Activated B cell treated with CpG ODN at 0.5 μM for 24 hours (primary cell): ENCODE measurements at regions not wholly inside any gene's neighbourhood (a gene's known extent, or its start where the extent isn't known, plus 50 kb on each side); places are given as distances from the start of the nearest gene placed in this dataset.

Source experiments
- ATAC-seq: fragments of 200-7000 bp; cut with Tn5 transposase; one replicate; pipeline ENCODE4 v1.10.0; 2021; ENCODE audit warnings: low read depth, mild to moderate bottlenecking, moderate library complexity
- CTCF ChIA-PET: fragments of 350-600 bp; sonication (Branson Sonifier 250); formaldehyde crosslinking; loops from one replicate; lab custom pipeline; 2021; ENCODE audit warnings: antibody characterized with exemption; lab: Charles Lee
- POLR2A ChIA-PET: fragments of 350-600 bp; sonication (Branson Sonifier 250); formaldehyde crosslinking; loops from one replicate; lab custom pipeline; 2021; ENCODE audit warnings: antibody characterized with exemption; lab: Charles Lee
- DNase-seq: peaks from one replicate; pipeline ENCODE4 v3.0.0; 2022
- H3K27ac Mint-ChIP-seq: one replicate; pipeline ENCODE4 v1.8.0; 2020; ENCODE audit warnings: mixed read lengths
- H3K27me3 Mint-ChIP-seq: one replicate; pipeline ENCODE4 v1.8.0; 2021; ENCODE audit warnings: mixed read lengths
- H3K36me3 Mint-ChIP-seq: one replicate; pipeline ENCODE4 v1.8.0; 2021; ENCODE audit warnings: low read depth, mixed read lengths
- H3K4me1 Mint-ChIP-seq: one replicate; pipeline ENCODE4 v1.8.0; 2021; ENCODE audit warnings: mixed read lengths
- H3K4me3 Mint-ChIP-seq: one replicate; pipeline ENCODE4 v1.8.0; 2020; ENCODE audit warnings: mild to moderate bottlenecking, mixed read lengths
- H3K9me3 Mint-ChIP-seq: one replicate; pipeline ENCODE4 v1.8.0; 2020; ENCODE audit warnings: mixed read lengths
- intact Hi-C: fragments of 100-400 bp; cut with micrococcal nuclease; formaldehyde crosslinking; loops from one replicate; pipeline ENCODE4 v1.15.1; 2024
- TF ChIP-seq, protein P1 (sequence below): fragments of 200-600 bp; IDR thresholded peaks from one replicate; pipeline ENCODE4 v1.8.0; 2022; ENCODE audit warnings: antibody characterized with exemption, mild to moderate bottlenecking

DNA sequence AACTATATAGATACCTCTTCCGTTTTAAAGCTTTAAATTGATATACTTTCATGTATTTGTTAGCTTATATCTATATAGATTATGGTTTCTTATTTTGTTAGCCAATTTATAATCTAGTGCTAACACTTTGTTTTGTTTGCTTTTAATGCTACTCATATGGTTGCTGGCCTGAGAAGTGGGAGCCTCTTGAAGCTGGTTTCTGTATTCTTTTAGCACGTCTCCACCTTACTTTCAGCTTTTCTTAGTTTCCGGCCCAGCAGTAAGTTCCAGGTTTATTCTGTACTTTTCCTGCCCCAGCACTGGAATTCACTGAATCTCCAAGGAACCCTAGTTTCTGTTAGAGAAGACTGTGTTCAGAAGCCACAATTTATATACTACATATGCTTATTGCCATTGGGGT is 458.9 kb downstream of the PRR16 start:
- no peaks in the 10 kb centered on the region for H3K36me3 Mint-ChIP-seq
- no peaks in the 10 kb centered on the region for H3K9me3 Mint-ChIP-seq
- TF ChIP-seq, protein P1, sequence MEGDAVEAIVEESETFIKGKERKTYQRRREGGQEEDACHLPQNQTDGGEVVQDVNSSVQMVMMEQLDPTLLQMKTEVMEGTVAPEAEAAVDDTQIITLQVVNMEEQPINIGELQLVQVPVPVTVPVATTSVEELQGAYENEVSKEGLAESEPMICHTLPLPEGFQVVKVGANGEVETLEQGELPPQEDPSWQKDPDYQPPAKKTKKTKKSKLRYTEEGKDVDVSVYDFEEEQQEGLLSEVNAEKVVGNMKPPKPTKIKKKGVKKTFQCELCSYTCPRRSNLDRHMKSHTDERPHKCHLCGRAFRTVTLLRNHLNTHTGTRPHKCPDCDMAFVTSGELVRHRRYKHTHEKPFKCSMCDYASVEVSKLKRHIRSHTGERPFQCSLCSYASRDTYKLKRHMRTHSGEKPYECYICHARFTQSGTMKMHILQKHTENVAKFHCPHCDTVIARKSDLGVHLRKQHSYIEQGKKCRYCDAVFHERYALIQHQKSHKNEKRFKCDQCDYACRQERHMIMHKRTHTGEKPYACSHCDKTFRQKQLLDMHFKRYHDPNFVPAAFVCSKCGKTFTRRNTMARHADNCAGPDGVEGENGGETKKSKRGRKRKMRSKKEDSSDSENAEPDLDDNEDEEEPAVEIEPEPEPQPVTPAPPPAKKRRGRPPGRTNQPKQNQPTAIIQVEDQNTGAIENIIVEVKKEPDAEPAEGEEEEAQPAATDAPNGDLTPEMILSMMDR: no peak
- no peaks in the 10 kb centered on the region for H3K27me3 Mint-ChIP-seq
- H3K4me1 Mint-ChIP-seq: no peaks in the 10 kb centered on the region
- ATAC-seq: no peak
- DNase-seq: no peak
- intact Hi-C loops: no loop called here
- ChIA-PET POLR2A (no interaction called here), CTCF (no interaction called here)
- H3K4me3 Mint-ChIP-seq: no peak overlapping the region
- no peak overlapping the region for H3K27ac Mint-ChIP-seq

DNA sequence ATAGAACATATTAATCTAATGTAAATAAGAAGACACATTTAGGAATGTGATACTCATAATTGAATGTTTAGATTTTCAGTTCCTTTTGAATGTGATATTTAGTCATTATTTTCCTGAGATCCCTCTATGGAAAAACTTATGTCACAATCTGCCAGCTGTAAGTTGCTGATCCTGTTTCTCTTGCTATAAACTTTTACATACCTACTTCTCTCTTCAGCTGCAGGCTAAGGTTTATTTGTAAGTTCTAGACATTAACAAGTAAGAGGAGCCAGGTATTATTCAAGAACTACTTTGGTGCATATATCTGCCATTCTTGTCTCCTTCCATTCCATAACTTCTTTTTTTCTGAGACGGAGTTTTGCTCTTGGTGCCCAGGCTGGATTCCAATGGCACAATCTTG is 462.4 kb downstream of the PRR16 start:
- POLR2A ChIA-PET: no interaction called here
- ATAC-seq (no peak), DNase-seq (no peak)
- intact Hi-C loops: no loop called here
- Mint-ChIP-seq H3K27ac (no peak overlapping the region), H3K4me1 (no peaks in the 10 kb centered on the region), H3K9me3 (no peaks in the 10 kb centered on the region), H3K4me3 (no peak overlapping the region), H3K27me3 (no peaks in the 10 kb centered on the region), H3K36me3 (no peaks in the 10 kb centered on the region)
- TF ChIP-seq, protein P1: no peak
- CTCF ChIA-PET: no interaction called here

DNA sequence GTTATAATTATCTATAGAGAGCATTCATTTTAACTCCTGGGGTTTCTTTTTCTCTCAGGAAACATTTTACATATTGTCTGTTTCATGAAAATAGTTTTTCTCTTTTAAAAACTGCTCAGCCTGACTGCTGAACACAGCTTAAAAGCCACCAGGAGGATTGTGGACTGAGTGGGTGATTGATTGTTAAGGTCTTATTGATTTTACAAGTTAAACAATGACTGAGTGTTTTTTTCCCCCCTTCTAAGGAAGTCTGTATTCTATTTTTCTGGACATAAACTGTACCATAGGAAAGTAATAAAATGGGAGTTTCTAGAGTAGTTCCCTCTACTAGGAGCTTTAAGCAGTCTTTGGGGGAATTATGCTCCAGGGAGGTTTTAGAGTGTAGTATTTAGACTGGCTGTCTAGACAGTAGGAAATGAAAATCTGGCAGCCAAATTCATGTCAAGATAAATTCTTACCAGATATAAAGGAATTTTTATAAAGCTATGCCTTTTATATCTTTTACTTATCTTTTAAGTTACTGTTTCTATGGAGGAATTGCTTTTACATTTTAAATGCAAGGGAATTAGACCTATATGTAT is 463.9 kb downstream of the PRR16 start:
- H3K4me3 Mint-ChIP-seq: no peak overlapping the region
- ChIA-PET POLR2A (no interaction called here), CTCF (no interaction called here)
- TF ChIP-seq, protein P1: no peak
- H3K27me3 Mint-ChIP-seq: no peaks in the 10 kb centered on the region
- H3K9me3 Mint-ChIP-seq: no peaks in the 10 kb centered on the region
- no peaks in the 10 kb centered on the region for H3K36me3 Mint-ChIP-seq
- DNase-seq: no peak
- H3K4me1 Mint-ChIP-seq: no peaks in the 10 kb centered on the region
- intact Hi-C loops: no loop called here
- H3K27ac Mint-ChIP-seq: no peak overlapping the region
- no peak for ATAC-seq

DNA sequence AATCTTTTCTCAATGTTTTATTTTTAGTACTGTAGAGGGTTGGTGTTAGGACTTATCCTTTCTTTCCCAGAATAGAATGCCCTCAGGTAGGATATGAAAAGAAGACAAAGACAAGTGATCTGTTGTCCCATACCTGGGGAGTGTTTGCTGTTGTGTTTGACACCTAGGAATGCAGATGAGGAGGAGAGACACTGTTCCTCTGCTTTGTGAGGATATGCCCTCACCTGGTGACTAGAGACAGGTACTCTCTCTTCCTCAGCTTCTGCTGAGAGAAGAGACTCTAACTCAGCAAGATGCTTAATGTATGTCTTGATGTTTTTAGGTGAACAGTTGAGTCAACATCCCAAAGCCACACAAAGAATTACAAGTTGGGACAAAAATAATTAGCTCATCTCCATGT is 468.4 kb downstream of the PRR16 start:
- DNase-seq (no peak), ATAC-seq (no peak)
- Mint-ChIP-seq H3K27me3 (no peaks in the 10 kb centered on the region), H3K9me3 (peaks cover 2% of the 10 kb centered on the region), H3K4me1 (no peaks in the 10 kb centered on the region), H3K36me3 (no peaks in the 10 kb centered on the region), H3K27ac (no peak overlapping the region), H3K4me3 (no peak overlapping the region)
- CTCF ChIA-PET: no interaction called here
- POLR2A ChIA-PET: no interaction called here
- TF ChIP-seq, protein P1: no peak
- intact Hi-C loops: no loop called here

DNA sequence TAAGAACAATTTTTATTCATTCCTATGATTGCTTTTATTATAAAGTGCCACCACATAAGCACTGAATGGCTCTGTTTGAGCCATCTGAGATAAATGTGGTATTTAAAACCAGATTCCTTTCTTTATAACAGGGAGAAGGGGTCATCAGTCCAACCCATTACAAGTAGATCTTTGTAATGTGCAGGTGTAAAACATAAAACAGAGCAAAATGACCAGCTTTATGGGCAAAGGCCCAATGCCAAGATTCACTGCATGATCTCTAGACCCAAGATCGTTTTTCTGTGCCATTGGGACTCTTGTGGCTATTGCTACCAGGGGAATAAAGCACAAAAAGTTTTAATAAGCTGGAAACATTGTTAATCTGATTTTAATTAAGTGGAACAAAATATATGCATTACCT is 469.9 kb downstream of the PRR16 start:
- peaks cover 3% of the 10 kb centered on the region for H3K9me3 Mint-ChIP-seq
- ChIA-PET CTCF (no interaction called here), POLR2A (no interaction called here)
- TF ChIP-seq, protein P1: no peak
- no peaks in the 10 kb centered on the region for H3K27me3 Mint-ChIP-seq
- intact Hi-C loops: no loop called here
- H3K4me3 Mint-ChIP-seq: no peak overlapping the region
- H3K27ac Mint-ChIP-seq: no peak overlapping the region
- DNase-seq (no peak), ATAC-seq (no peak)
- H3K4me1 Mint-ChIP-seq: no peaks in the 10 kb centered on the region
- no peaks in the 10 kb centered on the region for H3K36me3 Mint-ChIP-seq
